SK-N-SH treated with all-trans-retinoic acid at 6 μM for 48 hours (cell line): ENCODE measurements at regions not wholly inside any gene's neighbourhood (a gene's known extent, or its start where the extent isn't known, plus 50 kb on each side); places are given as distances from the start of the nearest gene placed in this dataset.

Source experiments
- ATAC-seq: fragments of 200-7000 bp; cut with Tn5 transposase; 3 replicates; pipeline ENCODE4 v1.9.1; 2020; ENCODE audit warnings: mild to moderate bottlenecking, moderate library complexity
- ARNTL ChIP-seq: fragments of 450-650 bp; formaldehyde crosslinking; IDR thresholded peaks from 2 replicates; pipeline ENCODE4 v1.5.0; 2020; ENCODE audit warnings: low read depth, mild to moderate bottlenecking, moderate library complexity, borderline replicate concordance
- BACH2 ChIP-seq: fragments of 250-450 bp; sonication (Bioruptor Pico); IDR thresholded peaks from 2 replicates; pipeline ENCODE4 v1.9.0; 2021; ENCODE audit warnings: mild to moderate bottlenecking, borderline replicate concordance
- CREB5 ChIP-seq: fragments of 250-450 bp; sonication (Bioruptor Pico); IDR thresholded peaks from 2 replicates; pipeline ENCODE4 v1.5.1; 2020; ENCODE audit warnings: low read depth, mild to moderate bottlenecking, moderate library complexity
- CSDC2 ChIP-seq: fragments of 250-450 bp; sonication (Bioruptor Pico); IDR thresholded peaks from 2 replicates; pipeline ENCODE4 v1.5.0; 2020; ENCODE audit warnings: mild to moderate bottlenecking, moderate library complexity
- CSRNP3 ChIP-seq: fragments of 250-450 bp; sonication (Bioruptor Pico); IDR thresholded peaks from 2 replicates; pipeline ENCODE4 v1.5.1; 2021; ENCODE audit warnings: mild to moderate bottlenecking, moderate library complexity
- ESRRG ChIP-seq: fragments of 250-450 bp; sonication (Bioruptor Pico); IDR thresholded peaks from 2 replicates; pipeline ENCODE4 v1.6.1; 2021; ENCODE audit warnings: mild to moderate bottlenecking
- GLIS3 ChIP-seq: fragments of 250-450 bp; sonication (Bioruptor Pico); IDR thresholded peaks from 2 replicates; pipeline ENCODE4 v1.5.0; 2020; ENCODE audit warnings: mild to moderate bottlenecking, moderate library complexity
- ISL1 ChIP-seq: fragments of 250-450 bp; sonication (Bioruptor Pico); IDR thresholded peaks from 2 replicates; pipeline ENCODE4 v2.1.2; 2022; ENCODE audit warnings: mild to moderate bottlenecking, moderate library complexity
- OSR1 ChIP-seq: fragments of 250-450 bp; sonication (Bioruptor Pico); IDR thresholded peaks from 2 replicates; pipeline ENCODE4 v1.8.0; 2022; ENCODE audit warnings: moderate library complexity, mild to moderate bottlenecking, inconsistent platforms
- PATZ1 ChIP-seq: fragments of 250-450 bp; sonication (Bioruptor Pico); IDR thresholded peaks from 2 replicates; pipeline ENCODE4 v1.8.0; 2020; ENCODE audit warnings: mild to moderate bottlenecking, moderate library complexity, borderline replicate concordance
- POU6F1 ChIP-seq: fragments of 250-450 bp; sonication (Bioruptor Pico); IDR thresholded peaks from 2 replicates; pipeline ENCODE4 v1.8.0; 2021; ENCODE audit warnings: low read depth, mild to moderate bottlenecking, moderate library complexity, borderline replicate concordance
- PPARA ChIP-seq: fragments of 250-450 bp; sonication (Bioruptor Pico); IDR thresholded peaks from 2 replicates; pipeline ENCODE4 v1.5.0; 2020; ENCODE audit warnings: mild to moderate bottlenecking, borderline replicate concordance
- RARB ChIP-seq: fragments of 250-450 bp; sonication (Bioruptor Pico); IDR thresholded peaks from 2 replicates; pipeline ENCODE4 v1.8.0; 2021; ENCODE audit warnings: mild to moderate bottlenecking, moderate library complexity
- SNAI2 ChIP-seq: fragments of 250-450 bp; sonication (Bioruptor Pico); IDR thresholded peaks from 2 replicates; pipeline ENCODE4 v1.5.0; 2020; ENCODE audit warnings: mild to moderate bottlenecking, moderate library complexity
- TOX ChIP-seq: fragments of 250-450 bp; sonication (Bioruptor Pico); IDR thresholded peaks from 2 replicates; pipeline ENCODE4 v1.8.0; 2021; ENCODE audit warnings: mild to moderate bottlenecking, moderate library complexity, borderline replicate concordance
- TSHZ2 ChIP-seq: fragments of 250-450 bp; sonication (Bioruptor Pico); IDR thresholded peaks from 2 replicates; pipeline ENCODE4 v1.5.0; 2020; ENCODE audit warnings: mild to moderate bottlenecking, moderate library complexity
- ZC3H10 ChIP-seq: fragments of 250-450 bp; sonication (Bioruptor Pico); IDR thresholded peaks from 2 replicates; pipeline ENCODE4 v1.5.1; 2021; ENCODE audit warnings: mild to moderate bottlenecking, moderate library complexity
- ZFP3 ChIP-seq: fragments of 250-450 bp; sonication (Bioruptor Pico); IDR thresholded peaks from 2 replicates; pipeline ENCODE4 v1.5.0; 2020; ENCODE audit warnings: mild to moderate bottlenecking, moderate library complexity
- ZNF565 ChIP-seq: fragments of 450-650 bp; formaldehyde crosslinking; conservative IDR thresholded peaks from 2 replicates; pipeline ENCODE4 v1.5.0; 2020; ENCODE audit warnings: low read depth, mild to moderate bottlenecking, moderate library complexity
- ZNF70 ChIP-seq: fragments of 450-650 bp; formaldehyde crosslinking; IDR thresholded peaks from 2 replicates; pipeline ENCODE4 v1.5.0; 2020; ENCODE audit warnings: mild to moderate bottlenecking, moderate library complexity
- ZNF8 ChIP-seq: fragments of 450-650 bp; formaldehyde crosslinking; IDR thresholded peaks from 2 replicates; pipeline ENCODE4 v1.5.0; 2020; ENCODE audit warnings: mild to moderate bottlenecking, moderate library complexity

- no peak for ATAC-seq
- TF ChIP-seq BACH2 (CRISPR knock-in tag) (no peak), ZNF70 (CRISPR knock-in tag) (no peak), ZNF565 (no peak), ZC3H10 (CRISPR knock-in tag) (no peak), ZNF8 (no peak), CSDC2 (CRISPR knock-in tag) (no peak), ISL1 (no peak), ESRRG (CRISPR knock-in tag) (no peak), CREB5 (CRISPR knock-in tag) (no peak), ZFP3 (CRISPR knock-in tag) (no peak), PATZ1 (CRISPR knock-in tag) (no peak), POU6F1 (CRISPR knock-in tag) (no peak)
Measured at GRCh38 chr2:19219060-19219459, 139.4 kb downstream of the OSR1 start.

- TF ChIP-seq ZC3H10 (CRISPR knock-in tag) (no peak), PPARA (no peak), ARNTL (CRISPR knock-in tag) (no peak), CREB5 (CRISPR knock-in tag) (no peak), SNAI2 (no peak)
- ATAC-seq = no peak
Measured at GRCh38 chr2:19218166-19218565, 140.3 kb downstream of the OSR1 start.

GRCh38 chr2:19216676-19217602 lies 141.5 kb downstream of the OSR1 start:
- ATAC-seq = peak; percentile 18; the same call in 1 of the 3 replicates
- no peak for TF ChIP-seq GLIS3
- TF ChIP-seq ZNF8 = no peak
- no peak for TF ChIP-seq RARB (CRISPR knock-in tag)
- TF ChIP-seq CSRNP3 (CRISPR knock-in tag) = no peak
- no peak for TF ChIP-seq BACH2 (CRISPR knock-in tag)
- TF ChIP-seq SNAI2 = no peak
- no peak for TF ChIP-seq OSR1 (CRISPR knock-in tag)
- TF ChIP-seq PATZ1 (CRISPR knock-in tag) = no peak
- no peak for TF ChIP-seq ZFP3 (CRISPR knock-in tag)
- TF ChIP-seq CREB5 (CRISPR knock-in tag) = no peak
- TF ChIP-seq TSHZ2 = no peak
- TF ChIP-seq ZNF70 (CRISPR knock-in tag) = no peak
- TF ChIP-seq ZNF565 = no peak
- no peak for TF ChIP-seq ESRRG (CRISPR knock-in tag)
- TF ChIP-seq TOX (CRISPR knock-in tag) = no peak
- no peak for TF ChIP-seq CSDC2 (CRISPR knock-in tag)
